Muscle layer of duodenum (tissue), 2 donors: ENCODE measurements at regions not wholly inside any gene's neighbourhood (a gene's known extent, or its start where the extent isn't known, plus 50 kb on each side); places are given as distances from the start of the nearest gene placed in this dataset.

Experiments
- H3K27ac ChIP-seq: one replicate; pipeline ENCODE4 v1.7.0; 2013; ENCODE audit warnings: mild to moderate bottlenecking, low read length
- H3K27me3 ChIP-seq: one replicate; pipeline ENCODE4 v1.7.0; 2013; ENCODE audit warnings: low read depth, mild to moderate bottlenecking, control low read depth, low read length
- H3K36me3 ChIP-seq, 2 donors: one replicate each; pipeline ENCODE4 v1.7.0; 2013; ENCODE audit warnings: low read length in 2 of 2, control low read depth in 1 of 2, mild to moderate bottlenecking in 1 of 2; ENCODE audit not compliant: insufficient read depth in 2 of 2, control insufficient read depth in 1 of 2
- H3K4me1 ChIP-seq, 2 donors: one replicate each; pipeline ENCODE4 v1.7.0; 2013; ENCODE audit warnings: low read length in 2 of 2, mild to moderate bottlenecking in 2 of 2, control low read depth in 1 of 2, moderate library complexity in 1 of 2; ENCODE audit not compliant: insufficient read depth in 2 of 2, control insufficient read depth in 1 of 2
- H3K4me3 ChIP-seq, 2 donors: one replicate each; pipeline ENCODE4 v1.7.0; 2013; ENCODE audit warnings: low read length in 2 of 2, low read depth in 1 of 2, mild to moderate bottlenecking in 1 of 2
- H3K9me3 ChIP-seq, 2 donors: one replicate each; pipeline ENCODE4 v1.7.0; 2013; ENCODE audit warnings: low read length in 2 of 2, control low read depth in 1 of 2, mild to moderate bottlenecking in 1 of 2; ENCODE audit not compliant: control insufficient read depth in 1 of 2
- donor health status: healthy.

DNA sequence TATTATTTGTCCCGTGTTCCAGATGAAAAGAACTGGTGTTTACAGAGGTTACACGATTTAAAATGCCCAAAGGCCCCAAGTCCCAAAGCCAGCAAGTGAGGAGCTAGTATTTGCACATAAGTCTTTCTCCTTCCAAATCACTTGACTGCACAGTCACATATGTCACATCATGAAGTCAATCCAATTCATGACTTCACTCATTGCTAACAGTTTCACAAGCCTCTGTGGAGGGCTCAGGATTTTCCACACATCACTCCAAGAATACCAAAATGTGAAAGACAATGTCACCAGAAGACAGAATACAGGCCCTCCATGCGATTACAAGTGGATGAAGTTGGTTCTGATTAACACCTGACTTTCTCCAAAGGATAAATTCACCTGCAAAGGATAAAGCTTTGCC lies 283.1 kb upstream of the UBE2E2 start:
- no peak overlapping the region for H3K27ac ChIP-seq
- H3K36me3 ChIP-seq = no peaks in the 10 kb centered on the region
- H3K4me1 ChIP-seq = no peaks in the 10 kb centered on the region
- no peaks in the 10 kb centered on the region for H3K9me3 ChIP-seq
- H3K27me3 ChIP-seq = no peaks in the 10 kb centered on the region
- no peak overlapping the region for H3K4me3 ChIP-seq

DNA sequence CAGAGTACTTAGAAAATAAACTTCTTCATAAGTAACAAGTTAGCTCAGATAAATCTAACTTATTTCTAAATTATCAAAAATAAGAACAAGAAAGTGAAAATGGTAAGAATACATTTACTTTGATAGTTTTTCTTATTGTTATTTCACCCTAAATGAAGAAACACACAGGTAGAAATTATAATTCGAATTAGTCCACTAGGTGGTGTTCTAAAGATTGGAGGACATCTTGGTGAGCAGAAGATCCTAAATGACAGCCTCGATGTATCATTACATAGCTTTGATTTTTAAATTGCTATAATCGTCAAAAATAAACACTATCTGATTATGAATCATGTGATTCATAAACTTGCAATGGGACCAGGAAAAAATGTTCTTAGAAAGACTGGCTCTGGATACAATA lies 280.8 kb upstream of the UBE2E2 start:
- Histone ChIP-seq H3K9me3 (no peaks in the 10 kb centered on the region), H3K36me3 (no peaks in the 10 kb centered on the region), H3K4me3 (no peak overlapping the region), H3K27me3 (no peaks in the 10 kb centered on the region), H3K4me1 (no peaks in the 10 kb centered on the region), H3K27ac (no peak overlapping the region)

DNA sequence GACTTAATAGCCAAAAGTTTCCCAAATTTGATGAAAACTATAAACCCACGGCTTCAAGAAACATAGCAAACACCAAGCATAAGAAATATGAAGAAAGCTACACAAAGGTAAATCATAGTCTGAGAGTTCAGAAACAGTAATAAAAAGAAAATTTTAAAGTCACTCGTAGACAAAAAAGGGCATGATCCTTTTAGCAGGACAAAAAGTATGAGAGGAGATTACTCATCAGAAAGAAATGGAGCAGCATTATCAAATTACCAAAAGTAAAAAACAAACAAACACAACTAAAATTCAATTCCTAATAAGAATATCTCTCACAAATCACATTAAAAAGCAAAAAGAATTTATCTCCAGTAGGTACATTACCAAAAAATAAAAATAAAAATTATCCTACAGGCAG lies 279.4 kb upstream of the UBE2E2 start:
- Histone ChIP-seq H3K36me3 (no peaks in the 10 kb centered on the region), H3K27me3 (no peaks in the 10 kb centered on the region), H3K4me3 (no peak overlapping the region), H3K27ac (no peak overlapping the region), H3K9me3 (no peaks in the 10 kb centered on the region), H3K4me1 (no peaks in the 10 kb centered on the region)

DNA sequence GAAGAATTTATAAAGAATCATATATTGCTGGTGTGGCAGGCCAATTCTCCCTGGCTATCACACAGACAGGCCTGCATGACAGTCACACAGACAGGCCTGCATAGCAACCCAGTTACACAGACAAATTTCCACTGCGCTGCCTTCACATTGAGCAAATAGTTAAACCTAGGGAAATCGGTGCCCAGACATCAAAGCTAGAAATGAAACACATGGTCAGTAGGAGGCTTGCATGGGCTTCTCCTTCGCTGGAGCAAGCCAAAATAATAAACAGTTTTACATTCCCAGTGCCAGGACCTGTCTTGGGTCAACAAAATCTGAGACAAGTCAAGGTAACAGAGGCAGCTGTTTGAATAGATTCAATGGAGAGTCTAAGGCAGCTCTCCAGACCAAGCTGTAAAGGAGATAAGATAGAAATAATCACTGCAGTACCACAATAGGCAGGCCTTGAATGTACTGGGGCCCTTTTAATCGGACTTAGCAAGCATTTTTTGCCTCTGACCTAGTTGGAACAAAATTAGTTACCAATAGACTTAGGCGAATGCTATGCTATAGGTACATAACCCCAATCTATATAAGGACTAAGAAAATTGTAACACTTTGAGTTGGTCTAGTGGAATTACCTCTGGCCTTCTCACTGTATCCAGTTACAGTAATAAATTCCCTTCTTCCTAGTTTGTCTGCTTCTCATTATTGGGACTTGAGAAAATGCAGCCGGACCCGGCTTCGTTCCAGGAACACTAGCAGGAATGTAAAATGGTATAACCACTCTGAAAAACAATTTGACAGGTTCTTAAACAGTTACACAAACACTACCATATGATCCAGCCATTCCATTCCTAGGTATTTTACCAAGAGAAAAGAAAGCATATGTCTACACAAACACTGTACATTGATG lies 274.7 kb upstream of the UBE2E2 start:
- no peaks in the 10 kb centered on the region for H3K36me3 ChIP-seq
- H3K9me3 ChIP-seq = no peaks in the 10 kb centered on the region
- no peaks in the 10 kb centered on the region for H3K4me1 ChIP-seq
- H3K27ac ChIP-seq = no peak overlapping the region
- no peak overlapping the region for H3K4me3 ChIP-seq
- H3K27me3 ChIP-seq = no peaks in the 10 kb centered on the region

DNA sequence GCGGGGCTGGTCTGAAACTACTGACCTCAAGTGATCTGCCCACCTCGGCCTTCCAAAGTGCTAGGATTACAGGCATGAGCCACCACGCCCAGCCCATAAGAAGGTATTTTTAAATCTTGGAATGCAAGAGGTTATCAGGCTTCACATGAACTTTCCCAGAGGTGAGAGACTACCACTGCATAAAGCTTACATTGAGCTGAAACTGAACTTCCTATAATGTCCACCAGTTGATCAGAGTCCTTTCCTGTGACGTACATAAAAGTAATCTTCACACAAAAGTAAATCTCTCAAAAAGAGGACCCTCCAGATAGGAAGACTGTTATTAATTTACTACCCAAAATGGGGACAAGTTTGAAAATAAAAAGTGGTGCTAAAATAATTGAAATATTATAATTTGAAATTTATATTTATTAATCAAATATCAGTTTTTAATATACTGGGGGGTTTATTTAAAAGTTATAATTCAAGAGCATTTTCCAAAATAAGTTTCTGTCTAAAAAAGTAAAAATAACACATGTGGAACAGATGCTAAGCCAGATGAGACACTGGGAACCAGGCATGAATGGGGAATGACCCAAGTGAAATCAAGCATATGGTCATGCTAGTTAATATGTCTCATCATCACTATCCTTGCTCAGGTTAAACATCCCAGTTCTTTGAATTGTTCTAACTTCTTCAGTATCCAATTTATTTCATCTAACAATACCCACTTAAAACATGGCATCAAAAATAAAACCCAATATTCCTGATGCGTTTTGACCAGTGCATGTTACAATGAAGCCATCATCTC lies 269.9 kb upstream of the UBE2E2 start:
- H3K9me3 ChIP-seq = no peaks in the 10 kb centered on the region
- peaks cover 0 to 4% of the 10 kb centered on the region in 2 donors for H3K4me1 ChIP-seq
- no peak overlapping the region for H3K27ac ChIP-seq
- no peak overlapping the region for H3K4me3 ChIP-seq
- H3K27me3 ChIP-seq = no peaks in the 10 kb centered on the region
- H3K36me3 ChIP-seq = no peaks in the 10 kb centered on the region

DNA sequence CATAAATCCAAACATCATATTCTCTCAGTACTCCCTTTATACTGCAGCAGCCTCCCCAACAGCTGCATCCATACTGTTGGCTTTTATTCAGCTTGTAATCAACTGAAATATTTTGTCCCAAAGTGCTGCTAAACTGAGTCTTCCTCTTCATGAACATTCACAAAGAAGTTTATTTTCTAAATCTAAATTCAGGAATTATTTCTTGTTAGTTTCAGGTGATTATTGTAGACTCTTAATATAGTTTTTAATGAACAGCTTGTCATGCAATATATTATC lies 269.3 kb upstream of the UBE2E2 start:
- Histone ChIP-seq H3K4me1 (peaks cover 0 to 7% of the 10 kb centered on the region in 2 donors), H3K36me3 (no peaks in the 10 kb centered on the region), H3K4me3 (no peak overlapping the region), H3K27me3 (no peaks in the 10 kb centered on the region), H3K9me3 (no peaks in the 10 kb centered on the region), H3K27ac (no peak overlapping the region)

DNA sequence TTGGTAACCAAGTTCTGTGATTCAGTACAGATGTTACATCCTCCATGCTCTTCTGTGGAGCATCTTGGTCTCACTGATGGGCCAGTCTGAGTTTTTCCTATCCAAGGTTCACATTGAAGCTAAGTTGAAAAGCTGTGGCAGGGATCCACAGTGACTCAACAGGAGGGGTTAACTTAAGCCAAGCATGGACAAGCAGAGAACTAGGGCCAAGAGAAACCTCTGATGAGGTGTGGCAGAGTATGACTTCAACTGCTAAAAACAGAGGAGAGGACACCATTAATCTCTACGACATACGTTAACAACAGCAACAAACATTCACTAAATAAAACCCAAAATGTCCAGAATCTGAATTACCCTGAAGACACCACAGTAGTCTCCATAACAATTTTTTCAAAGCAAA lies 268.1 kb upstream of the UBE2E2 start:
- Histone ChIP-seq H3K27me3 (no peaks in the 10 kb centered on the region), H3K9me3 (no peaks in the 10 kb centered on the region), H3K4me1 (peaks cover 0 to 10% of the 10 kb centered on the region in 2 donors), H3K4me3 (no peak overlapping the region), H3K36me3 (no peaks in the 10 kb centered on the region), H3K27ac (no peak overlapping the region)

DNA sequence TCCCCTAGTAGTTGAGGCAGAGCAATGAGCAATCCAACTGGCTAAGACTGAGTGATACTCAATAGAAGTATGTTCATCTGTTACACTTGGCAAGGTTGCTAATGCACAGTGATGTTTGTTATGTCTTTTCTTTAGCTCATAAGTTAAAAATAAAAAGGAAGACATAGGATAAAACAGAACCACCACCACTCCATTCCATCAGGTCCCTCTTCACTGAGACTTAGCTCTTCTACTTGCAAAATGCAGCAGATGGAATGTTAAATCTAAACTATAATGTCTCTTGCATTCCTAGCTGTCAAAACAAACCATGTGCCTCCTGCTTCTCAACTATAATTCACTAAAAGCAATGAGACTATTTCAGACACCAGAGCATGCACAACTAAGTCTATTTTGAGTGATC lies 265.6 kb upstream of the UBE2E2 start:
- H3K27ac ChIP-seq = no peak overlapping the region
- peaks cover 0 to 10% of the 10 kb centered on the region in 2 donors for H3K4me1 ChIP-seq

DNA sequence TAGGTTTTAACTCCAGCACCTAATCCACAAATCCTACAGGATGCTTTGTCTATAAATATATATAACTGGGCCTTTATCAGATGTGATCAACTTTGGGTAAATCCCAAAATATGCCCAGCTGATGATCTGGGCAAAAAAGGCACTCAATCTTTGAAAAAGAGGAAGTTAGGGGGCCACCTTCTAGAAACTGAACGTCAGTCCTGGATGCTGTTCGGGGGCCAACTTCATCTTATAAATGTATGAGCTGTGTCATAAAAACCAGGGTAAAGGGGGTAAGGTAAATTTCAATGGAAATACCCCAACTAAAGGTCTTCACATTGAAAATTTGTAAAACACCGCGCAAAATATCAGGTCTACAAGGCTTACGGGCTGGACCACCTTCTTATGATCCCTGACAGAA lies 264.4 kb upstream of the UBE2E2 start:
- no peak overlapping the region for H3K27ac ChIP-seq

More for the DNA sequence above, 265.6 kb upstream of the UBE2E2 start:
- no peaks in the 10 kb centered on the region for H3K36me3 ChIP-seq
- H3K27me3 ChIP-seq = no peaks in the 10 kb centered on the region
- H3K9me3 ChIP-seq = no peaks in the 10 kb centered on the region
- H3K4me3 ChIP-seq = no peak overlapping the region

DNA sequence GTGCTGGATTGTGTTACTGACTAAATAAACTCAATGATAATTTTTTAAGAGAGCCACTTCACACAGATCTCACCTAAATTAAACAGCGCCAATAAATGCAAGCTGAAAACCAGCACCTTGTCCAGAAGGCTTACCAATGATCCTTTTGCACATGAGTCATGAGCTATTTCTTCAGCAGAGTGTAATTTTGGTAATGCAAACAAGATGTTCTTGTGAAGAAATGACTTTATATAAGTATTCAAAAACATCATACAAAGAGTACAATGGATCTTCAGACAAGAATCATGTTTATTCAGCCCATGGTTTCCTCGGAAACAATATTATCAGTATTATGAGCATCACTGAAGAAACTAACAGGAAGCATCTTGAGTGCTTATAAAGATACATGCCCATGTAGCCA lies 263.8 kb upstream of the UBE2E2 start:
- Histone ChIP-seq H3K36me3 (no peaks in the 10 kb centered on the region), H3K27me3 (no peaks in the 10 kb centered on the region), H3K4me3 (no peak overlapping the region), H3K4me1 (peaks cover 0 to 10% of the 10 kb centered on the region in 2 donors), H3K27ac (no peak overlapping the region), H3K9me3 (no peaks in the 10 kb centered on the region)

More for the DNA sequence above, 264.4 kb upstream of the UBE2E2 start:
- Histone ChIP-seq H3K36me3 (no peaks in the 10 kb centered on the region), H3K4me3 (no peak overlapping the region), H3K9me3 (no peaks in the 10 kb centered on the region), H3K4me1 (peaks cover 0 to 10% of the 10 kb centered on the region in 2 donors), H3K27me3 (no peaks in the 10 kb centered on the region)

DNA sequence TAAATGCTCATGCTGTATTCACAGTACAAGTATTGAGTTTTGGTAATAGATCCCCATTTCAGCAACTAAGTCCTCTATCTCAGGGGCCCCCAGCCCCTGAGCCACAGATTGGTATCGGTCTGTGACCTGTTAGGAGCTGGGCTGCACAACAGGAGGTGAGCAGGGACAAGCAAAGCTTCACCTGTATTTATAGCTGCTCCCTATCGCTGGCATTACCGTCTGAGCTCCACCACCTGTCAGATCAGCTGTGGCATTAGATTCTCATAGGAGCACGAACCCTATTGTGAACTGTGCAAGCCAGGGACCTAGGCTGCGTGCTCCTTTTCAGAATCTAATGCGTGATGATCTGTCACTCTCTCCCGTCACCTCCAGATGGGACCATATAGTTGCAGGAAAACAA lies 262.8 kb upstream of the UBE2E2 start:
- Histone ChIP-seq H3K27ac (no peak overlapping the region), H3K9me3 (no peaks in the 10 kb centered on the region), H3K27me3 (no peaks in the 10 kb centered on the region), H3K4me1 (peaks cover 0 to 10% of the 10 kb centered on the region in 2 donors), H3K4me3 (no peak overlapping the region), H3K36me3 (no peaks in the 10 kb centered on the region)
